Heart left ventricle (tissue), 16 donors: ENCODE measurements at regions not wholly inside any gene's neighbourhood (a gene's known extent, or its start where the extent isn't known, plus 50 kb on each side); places are given as distances from the start of the nearest gene placed in this dataset.

Experiments
- ATAC-seq, 4 donors: fragments of 200-7000 bp; cut with Tn5 transposase; one replicate each; pipeline ENCODE4 v1.9.1; 2020 to 2022; ENCODE audit warnings: moderate library complexity in 4 of 4, mild to moderate bottlenecking in 3 of 4, moderate number of reproducible peaks in 1 of 4
- DNase-seq, 5 donors: peaks; one replicate each; pipeline ENCODE4 v3.0.0-alpha.2; 2020
- H3K27ac ChIP-seq, 12 donors: fragments of 200-600 bp; sonication (generic) in 4 of 12; one replicate each; pipeline versions ENCODE4 v1.5.0 to v1.8.0; 2016 to 2022; ENCODE audit warnings: mild to moderate bottlenecking in 2 of 12
- H3K27me3 ChIP-seq, 9 donors: fragments of 200-600 bp; sonication (generic) in 2 of 9; one replicate each; pipeline versions ENCODE4 v1.5.1 to v1.8.0; 2016 to 2022; ENCODE audit warnings: mild to moderate bottlenecking in 3 of 9
- H3K36me3 ChIP-seq, 9 donors: fragments of 200-600 bp; sonication (generic) in 2 of 9; one replicate each; pipeline versions ENCODE4 v1.5.0 to v1.8.0; 2018 to 2022; ENCODE audit warnings: mild to moderate bottlenecking in 2 of 9
- H3K4me1 ChIP-seq, 12 donors: fragments of 200-600 bp; sonication (generic) in 4 of 12; one replicate each; pipeline versions ENCODE4 v1.5.0 to v1.8.0; 2016 to 2022; ENCODE audit warnings: mild to moderate bottlenecking in 3 of 12
- H3K4me3 ChIP-seq, 12 donors: fragments of 200-600 bp; sonication (generic) in 4 of 12; one replicate each; pipeline versions ENCODE4 v1.5.0 to v1.8.0; 2017 to 2022; ENCODE audit warnings: mild to moderate bottlenecking in 9 of 12, moderate library complexity in 4 of 12
- H3K9me3 ChIP-seq, 12 donors: fragments of 200-600 bp; sonication (generic) in 4 of 12; one replicate each; pipeline versions ENCODE4 v1.5.0 to v1.8.0; 2016 to 2022; ENCODE audit warnings: mild to moderate bottlenecking in 1 of 12
- POLR2A ChIP-seq, 2 donors: fragments of 450-650 bp; IDR thresholded peaks; one replicate each; pipeline ENCODE4 v1.6.1; 2017; ENCODE audit warnings: antibody characterized with exemption in 2 of 2, mild to moderate bottlenecking in 2 of 2, moderate library complexity in 2 of 2
- WGBS, 4 donors: extraction: QIAGEN DNeasy Blood & Tissue Kit in 2 of 4; methylation state at CpG; one replicate each; pipeline versions ENCODE4 v1.1.5 to v1.1.7; 2013 to 2018; 5-methylcytosine and 5-hydroxymethylcytosine counted together
- intact Hi-C, 10 donors: fragments of 100-400 bp; cut with DNase I; formaldehyde crosslinking; loops; one replicate each; pipeline versions ENCODE4 v1.11.1 to v1.14.2; 2022
- TF ChIP-seq, protein P1 (sequence below), 12 donors: fragments of 200-600 bp; sonication (generic) in 4 of 12; IDR thresholded peaks; one replicate each; pipeline versions ENCODE4 v1.5.0 to v1.8.0; 2018 to 2022; ENCODE audit warnings: antibody characterized with exemption in 12 of 12, mild to moderate bottlenecking in 5 of 12
- donor health status: ischemic (EF 13 %, LVEDD 7.1; RV severe dilation, severe dysfunction).
- donor health status: healthy with polysubstance abuse.
- donor health status: DM: no; HTN: yes; CAD: no.
- donor health status: DM: no; HTN: no; CAD: no.
- donor health status: ischemic (EF 25% LVEDD 6.9; RV normal size, moderate dysfunction).
- donor health status: ischemic (EF 25% LVEDD 5.7; RV mildly dilated, moderate dysfunction).
- donor health status: healthy.
- donor health status: DM: yes; HTN: yes; CAD: no.
- donor health status: ischemic (EF 35%, LVEDD 5.7; RV mildly dilated, moderate dysfunction).
- donor health status: nonischemic (EF 11% LVEDD 7.7; RV severe dilation, severe dysfunction).
- donor health status: DM: yes; HTN: yes; CAD: no.
- donor health status: PGD.
- donor health status: ischemic (EF 29% LVEDD 5.4; RV normal size, mild dysfunction).
- donor health status: nonischemic (EF 23%, LVEDD 6.1; RV moderate dilation, normal function).

DNA sequence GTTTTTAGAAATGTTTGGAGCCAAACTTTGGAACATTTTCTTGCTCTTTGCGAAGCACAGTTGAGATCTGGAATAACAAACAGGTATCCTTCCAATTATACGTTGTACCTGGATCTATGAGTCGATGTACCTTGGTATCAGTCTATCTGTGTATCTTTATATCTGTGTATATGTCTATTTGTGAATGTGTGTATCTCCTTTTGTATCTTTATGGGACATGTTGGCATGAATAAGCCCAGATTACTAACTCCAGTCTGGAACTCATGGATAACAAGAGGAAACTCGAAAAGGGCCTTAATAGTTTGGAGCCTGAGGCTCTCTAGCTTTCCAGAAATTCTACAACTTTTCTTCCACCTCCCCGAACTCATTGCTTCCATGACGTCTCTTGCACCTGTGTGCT, 490.0 kb downstream of the GATA3 start:
- intact Hi-C loops = no loop called here
- 91 to 92% (median 91%) methylated on average over 6 of the region's 6 CpGs for WGBS, 4 donors
- TF ChIP-seq, protein P1, sequence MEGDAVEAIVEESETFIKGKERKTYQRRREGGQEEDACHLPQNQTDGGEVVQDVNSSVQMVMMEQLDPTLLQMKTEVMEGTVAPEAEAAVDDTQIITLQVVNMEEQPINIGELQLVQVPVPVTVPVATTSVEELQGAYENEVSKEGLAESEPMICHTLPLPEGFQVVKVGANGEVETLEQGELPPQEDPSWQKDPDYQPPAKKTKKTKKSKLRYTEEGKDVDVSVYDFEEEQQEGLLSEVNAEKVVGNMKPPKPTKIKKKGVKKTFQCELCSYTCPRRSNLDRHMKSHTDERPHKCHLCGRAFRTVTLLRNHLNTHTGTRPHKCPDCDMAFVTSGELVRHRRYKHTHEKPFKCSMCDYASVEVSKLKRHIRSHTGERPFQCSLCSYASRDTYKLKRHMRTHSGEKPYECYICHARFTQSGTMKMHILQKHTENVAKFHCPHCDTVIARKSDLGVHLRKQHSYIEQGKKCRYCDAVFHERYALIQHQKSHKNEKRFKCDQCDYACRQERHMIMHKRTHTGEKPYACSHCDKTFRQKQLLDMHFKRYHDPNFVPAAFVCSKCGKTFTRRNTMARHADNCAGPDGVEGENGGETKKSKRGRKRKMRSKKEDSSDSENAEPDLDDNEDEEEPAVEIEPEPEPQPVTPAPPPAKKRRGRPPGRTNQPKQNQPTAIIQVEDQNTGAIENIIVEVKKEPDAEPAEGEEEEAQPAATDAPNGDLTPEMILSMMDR (IDR thresholded peaks at IDR 0.05) = no peak
- no peak for TF ChIP-seq POLR2A (IDR thresholded peaks at IDR 0.05)
- ATAC-seq = no peak
- H3K27me3 ChIP-seq = no peaks in the 10 kb centered on the region
- DNase-seq = no peak
- peaks cover 0 to 9% (median 0%) of the 10 kb centered on the region in 12 donors for H3K9me3 ChIP-seq
- H3K36me3 ChIP-seq = no peaks in the 10 kb centered on the region
- no peak overlapping the region for H3K4me3 ChIP-seq
- no peak overlapping the region for H3K27ac ChIP-seq
- H3K4me1 ChIP-seq = no peaks in the 10 kb centered on the region

DNA sequence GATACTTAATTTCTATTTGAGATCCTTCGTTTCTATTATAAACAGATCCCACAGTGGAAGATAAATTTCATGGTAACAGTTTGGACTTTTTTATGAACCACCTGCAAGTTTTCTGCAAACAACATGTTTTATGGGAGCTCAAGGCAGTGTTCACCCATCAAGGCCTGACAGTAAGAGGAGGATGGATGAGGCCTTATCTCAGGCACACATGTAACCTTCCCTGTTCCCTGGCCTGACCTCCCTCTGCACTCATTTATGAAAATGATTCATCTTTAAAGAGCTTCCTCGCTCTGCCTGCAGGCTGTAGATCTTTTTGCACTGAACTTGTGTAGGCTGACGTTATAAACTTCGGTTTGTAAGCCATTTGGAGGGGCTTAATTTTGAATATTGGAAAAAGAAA, 500.1 kb downstream of the GATA3 start:
- Histone ChIP-seq H3K36me3 (no peaks in the 10 kb centered on the region), H3K27me3 (no peaks in the 10 kb centered on the region), H3K4me1 (no peaks in the 10 kb centered on the region), H3K27ac (no peak overlapping the region), H3K4me3 (no peak overlapping the region), H3K9me3 (no peaks in the 10 kb centered on the region)
- DNase-seq = no peak
- 55 to 74% (median 59%) methylated on average over 4 of the region's 4 CpGs for WGBS, 4 donors
- no peak for ATAC-seq
- TF ChIP-seq POLR2A (IDR thresholded peaks at IDR 0.05) = no peak
- TF ChIP-seq, protein P1 (IDR thresholded peaks at IDR 0.05) = no peak
- intact Hi-C loops = no loop called here

DNA sequence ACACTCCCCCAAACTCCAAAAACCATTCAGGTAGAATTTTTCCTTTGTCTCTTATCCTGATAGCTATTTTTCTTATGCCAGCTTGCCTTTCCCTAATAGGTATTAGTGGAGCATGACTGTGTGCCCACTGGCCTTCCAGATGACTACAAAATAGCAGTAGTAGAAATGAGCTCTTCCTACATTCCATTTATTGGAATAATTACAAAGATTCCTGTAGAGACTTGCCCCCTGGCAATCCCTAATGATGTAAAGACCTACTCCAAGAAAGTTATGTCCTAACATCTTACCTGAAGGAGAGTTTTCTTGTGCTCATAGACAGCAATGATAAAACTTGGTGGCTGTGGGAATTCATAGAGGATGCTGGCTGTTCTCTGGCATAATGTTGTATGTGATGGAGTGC, 501.8 kb downstream of the GATA3 start:
- H3K9me3 ChIP-seq = no peaks in the 10 kb centered on the region
- H3K27me3 ChIP-seq = no peaks in the 10 kb centered on the region
- no peaks in the 10 kb centered on the region for H3K36me3 ChIP-seq
- H3K4me3 ChIP-seq = no peak overlapping the region
- DNase-seq = no peak
- no peak overlapping the region for H3K27ac ChIP-seq
- ATAC-seq = no peak
- intact Hi-C loops = no loop called here
- no peaks in the 10 kb centered on the region for H3K4me1 ChIP-seq
- TF ChIP-seq, protein P1 (IDR thresholded peaks at IDR 0.05) = no peak
- no peak for TF ChIP-seq POLR2A (IDR thresholded peaks at IDR 0.05)

DNA sequence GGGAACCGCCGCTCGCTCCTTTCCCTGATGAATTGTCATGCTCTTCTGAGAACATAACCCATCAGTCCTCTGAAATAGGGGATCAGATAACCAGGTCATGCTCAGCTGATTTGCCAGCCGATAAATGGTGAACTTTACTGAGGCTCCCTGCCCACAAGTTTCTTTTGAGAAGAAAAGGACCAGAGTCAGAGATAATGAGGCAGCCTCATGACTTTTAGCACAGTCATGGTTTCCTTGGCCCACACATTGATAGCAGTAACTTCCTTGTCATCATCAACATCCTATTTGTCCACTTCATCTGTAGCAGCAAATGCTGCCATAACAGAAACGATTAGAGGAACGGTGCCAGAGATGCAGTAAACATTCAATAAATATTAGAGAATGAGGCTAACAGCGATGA, 509.0 kb downstream of the GATA3 start:
- Histone ChIP-seq H3K9me3 (no peaks in the 10 kb centered on the region), H3K4me3 (no peak overlapping the region), H3K27me3 (peaks cover 0 to 3% (median 0%) of the 10 kb centered on the region in 9 donors), H3K36me3 (no peaks in the 10 kb centered on the region), H3K27ac (no peak overlapping the region), H3K4me1 (no peaks in the 10 kb centered on the region)
- ATAC-seq (no peak), DNase-seq (no peak)
- WGBS, 4 donors = 91 to 96% (median 93%) methylated on average over 7 of the region's 7 CpGs
- intact Hi-C loops = no loop called here
- no peak for TF ChIP-seq POLR2A (IDR thresholded peaks at IDR 0.05)
- TF ChIP-seq, protein P1 (IDR thresholded peaks at IDR 0.05) = no peak
